RWPE1 (cell line): ENCODE measurements at regions not wholly inside any gene's neighbourhood (a gene's known extent, or its start where the extent isn't known, plus 50 kb on each side); places are given as distances from the start of the nearest gene placed in this dataset.

ENCODE experiments used
- CTCF ChIA-PET: fragments of 350-600 bp; sonication (Branson Sonifier 250); formaldehyde crosslinking; extraction: SDS; loops from one replicate; lab custom pipeline; 2021; lab: Yijun Ruan, JAX
- POLR2A ChIA-PET: fragments of 400-600 bp; formaldehyde crosslinking; extraction: SDS; loops from one replicate; lab custom pipeline; 2020; ENCODE audit warnings: antibody characterized with exemption; ENCODE audit not compliant: low non-redundant PET; lab: Yijun Ruan, JAX
- DNase-seq: peaks from one replicate; pipeline ENCODE4 v3.0.0; 2012; ENCODE audit warnings: low spot score
- H3K27ac ChIP-seq: fragments of 450-650 bp; 2 replicates; pipeline ENCODE4 v1.5.1; 2017
- TF ChIP-seq, protein P1 (sequence below): fragments of 450-650 bp; conservative IDR thresholded peaks from 2 replicates; pipeline ENCODE4 v1.5.1; 2017; ENCODE audit warnings: low read depth, mild to moderate bottlenecking

DNA sequence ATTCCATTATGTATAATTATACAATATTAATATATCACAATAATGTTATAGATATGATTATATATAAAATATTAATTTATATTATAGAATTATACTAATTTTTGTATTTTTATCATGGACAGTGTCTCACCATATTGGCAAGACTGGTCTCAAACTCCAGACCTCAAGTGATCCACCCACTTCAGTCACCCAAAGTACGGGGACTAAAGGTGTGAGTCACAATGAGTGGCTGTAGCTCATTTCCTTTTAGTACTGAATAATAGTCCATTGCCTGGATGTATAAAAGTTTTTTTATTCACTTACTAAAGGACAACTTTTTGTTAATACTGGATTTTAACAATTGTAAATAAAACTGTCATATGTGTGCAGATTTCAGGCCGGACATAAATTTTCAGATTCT lies 417.6 kb upstream of the LINC00305 start:
- no peak overlapping the region for H3K27ac ChIP-seq
- ChIA-PET POLR2A (no interaction called here), CTCF (no interaction called here)
- DNase-seq, result no peak
- TF ChIP-seq, protein P1, sequence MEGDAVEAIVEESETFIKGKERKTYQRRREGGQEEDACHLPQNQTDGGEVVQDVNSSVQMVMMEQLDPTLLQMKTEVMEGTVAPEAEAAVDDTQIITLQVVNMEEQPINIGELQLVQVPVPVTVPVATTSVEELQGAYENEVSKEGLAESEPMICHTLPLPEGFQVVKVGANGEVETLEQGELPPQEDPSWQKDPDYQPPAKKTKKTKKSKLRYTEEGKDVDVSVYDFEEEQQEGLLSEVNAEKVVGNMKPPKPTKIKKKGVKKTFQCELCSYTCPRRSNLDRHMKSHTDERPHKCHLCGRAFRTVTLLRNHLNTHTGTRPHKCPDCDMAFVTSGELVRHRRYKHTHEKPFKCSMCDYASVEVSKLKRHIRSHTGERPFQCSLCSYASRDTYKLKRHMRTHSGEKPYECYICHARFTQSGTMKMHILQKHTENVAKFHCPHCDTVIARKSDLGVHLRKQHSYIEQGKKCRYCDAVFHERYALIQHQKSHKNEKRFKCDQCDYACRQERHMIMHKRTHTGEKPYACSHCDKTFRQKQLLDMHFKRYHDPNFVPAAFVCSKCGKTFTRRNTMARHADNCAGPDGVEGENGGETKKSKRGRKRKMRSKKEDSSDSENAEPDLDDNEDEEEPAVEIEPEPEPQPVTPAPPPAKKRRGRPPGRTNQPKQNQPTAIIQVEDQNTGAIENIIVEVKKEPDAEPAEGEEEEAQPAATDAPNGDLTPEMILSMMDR, result no peak

GRCh38 chr18:64562651-64563050 lies 413.8 kb upstream of the LINC00305 start:
- CTCF ChIA-PET, result no interaction called here
- POLR2A ChIA-PET, result no interaction called here
- TF ChIP-seq, protein P1, result no peak
- H3K27ac ChIP-seq, result no peak overlapping the region
- DNase-seq, result no peak

GRCh38 chr18:64546451-64546850 lies 397.6 kb upstream of the LINC00305 start:
- ChIA-PET POLR2A (no interaction called here), CTCF (no interaction called here)
- TF ChIP-seq, protein P1, result no peak
- DNase-seq, result no peak
- no peak overlapping the region for H3K27ac ChIP-seq

GRCh38 chr18:64539847-64540246 lies 391.0 kb upstream of the LINC00305 start:
- no peak overlapping the region for H3K27ac ChIP-seq
- POLR2A ChIA-PET, result no interaction called here
- DNase-seq, result no peak
- CTCF ChIA-PET, result no interaction called here
- TF ChIP-seq, protein P1, result no peak

DNA sequence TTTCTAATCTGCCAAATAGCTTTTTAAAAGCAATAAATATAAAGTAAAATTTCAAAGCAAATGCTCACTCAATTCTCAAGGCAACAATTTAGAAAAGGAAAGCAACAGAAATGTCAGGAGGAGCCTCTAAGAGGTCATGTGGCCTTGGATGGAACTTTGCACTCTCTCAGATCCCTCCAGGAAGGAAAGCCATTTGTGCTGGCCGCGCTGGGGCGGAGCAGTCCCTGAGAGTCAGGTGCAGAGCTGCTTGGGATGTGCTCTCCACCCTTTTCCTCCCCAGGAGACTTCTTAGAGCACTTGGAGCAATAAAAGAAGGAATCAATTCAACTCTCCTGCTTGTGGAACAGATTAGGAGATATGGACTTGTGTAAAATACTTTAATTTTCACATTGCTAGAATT lies 379.8 kb upstream of the LINC00305 start:
- TF ChIP-seq, protein P1, result no peak
- no peak overlapping the region for H3K27ac ChIP-seq
- ChIA-PET POLR2A (no interaction called here), CTCF (no interaction called here)
- DNase-seq, result no peak

GRCh38 chr18:64519201-64519600 lies 370.3 kb upstream of the LINC00305 start:
- POLR2A ChIA-PET, result no interaction called here
- no peak overlapping the region for H3K27ac ChIP-seq
- no peak for DNase-seq
- CTCF ChIA-PET, result no interaction called here
- TF ChIP-seq, protein P1, result no peak

GRCh38 chr18:64518191-64518590 lies 369.3 kb upstream of the LINC00305 start:
- no peak for DNase-seq
- ChIA-PET POLR2A (no interaction called here), CTCF (no interaction called here)
- no peak overlapping the region for H3K27ac ChIP-seq
- TF ChIP-seq, protein P1, result no peak
